ENCODE measurements at regions not wholly inside any gene's neighbourhood (a gene's known extent, or its start where the extent isn't known, plus 50 kb on each side); places are given as distances from the start of the nearest gene placed in this dataset.

DNA sequence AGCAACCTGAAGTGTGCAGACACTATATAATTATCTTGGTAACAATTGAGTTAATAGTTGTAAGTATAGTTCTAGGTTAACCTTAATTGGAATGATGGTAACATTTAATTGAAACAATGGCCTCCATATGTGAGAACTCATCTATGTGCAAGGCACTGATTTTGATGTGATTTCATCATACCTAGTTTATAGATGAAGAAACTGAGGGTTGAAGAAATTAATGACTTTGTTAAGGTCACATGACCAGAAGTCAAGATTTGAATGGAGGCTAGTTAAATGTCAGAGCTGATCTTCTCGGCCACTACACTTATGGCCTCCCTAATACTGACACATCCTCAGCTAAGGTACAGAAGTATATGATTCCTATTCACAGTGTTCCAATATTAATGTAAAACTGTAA lies 128.2 kb upstream of the PSMD7 start:
- DNase-seq (no peak), ATAC-seq (no peak)
- Histone ChIP-seq H3F3A (ENCODE audit: low read length, unreplicated experiment) (no peaks in the 10 kb centered on the region), H4K20me1 (ENCODE audit: low read length) (no peaks in the 10 kb centered on the region), H3K79me2 (ENCODE audit: low read length) (no peaks in the 10 kb centered on the region), H3K4me3 (ENCODE audit: low read length) (no peak overlapping the region), H3K9me3 (ENCODE audit: low read length) (no peaks in the 10 kb centered on the region), H3K27me3 (ENCODE audit: low read length) (0 out of 2 replicates have a peak, but pooled peaks cover 12% of the 10 kb centered on the region), H3K9ac (ENCODE audit: low read length) (no peak overlapping the region), H3K27ac (ENCODE audit: low read length) (no peak overlapping the region), H3K4me2 (ENCODE audit: low read length) (no peak overlapping the region), H3K9me2 (replicated peaks; ENCODE audit: low read length) (no peaks in the 10 kb centered on the region), H3K4me1 (ENCODE audit: insufficient read depth, low read length) (no peaks in the 10 kb centered on the region), H3K36me3 (ENCODE audit: low read depth, low read length) (no peaks in the 10 kb centered on the region), H2AFZ (ENCODE audit: low read length) (no peak overlapping the region)
- TF ChIP-seq EZH2 (IDR thresholded peaks at IDR 0.05; ENCODE audit: low read length, unreplicated experiment) (no peak), CTCF (conservative IDR thresholded peaks at IDR 0.05; ENCODE audit: low read depth, low read length) (no peak), EZH2phosphoT487 (IDR thresholded peaks at IDR 0.05; ENCODE audit: borderline replicate concordance, low read length) (no peak)
- BruUV-seq (replicated peaks): no TSS peak
- ChIA-PET POLR2A (ENCODE audit: unreplicated experiment) (no interaction called here), CTCF (no interaction called here)
- intact Hi-C loops (cut with micrococcal nuclease): no loop called here

DNA sequence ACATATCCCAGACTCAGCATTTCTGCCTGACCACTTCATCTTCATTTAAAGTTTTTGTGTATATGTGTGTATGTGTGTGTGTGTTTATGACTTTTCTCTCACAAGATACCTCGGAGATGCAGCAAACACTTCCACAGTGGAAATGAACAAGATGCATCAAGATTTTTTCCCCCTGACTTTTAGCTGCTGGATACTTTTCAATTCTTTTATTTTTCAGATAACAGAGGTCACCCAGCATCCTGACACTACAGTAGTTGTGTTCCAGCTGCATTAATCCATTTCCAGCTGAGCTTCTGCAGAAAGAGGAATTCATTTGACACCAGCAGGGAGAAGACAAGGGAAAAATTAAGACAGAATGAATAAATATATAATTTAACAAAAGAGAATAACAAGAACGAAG lies 130.2 kb upstream of the PSMD7 start:
- 0 out of 2 replicates have a peak, but pooled peaks cover 12% of the 10 kb centered on the region for H3K27me3 ChIP-seq (ENCODE audit: low read length)
- DNase-seq: no peak
- no peaks in the 10 kb centered on the region for H3K4me1 ChIP-seq (ENCODE audit: insufficient read depth, low read length)
- H3K9me3 ChIP-seq (ENCODE audit: low read length): no peaks in the 10 kb centered on the region
- H3K9ac ChIP-seq (ENCODE audit: low read length): no peak overlapping the region
- H3K79me2 ChIP-seq (ENCODE audit: low read length): no peaks in the 10 kb centered on the region
- no peak overlapping the region for H3K4me2 ChIP-seq (ENCODE audit: low read length)
- no peaks in the 10 kb centered on the region for H3K9me2 ChIP-seq (replicated peaks; ENCODE audit: low read length)
- no peak for TF ChIP-seq EZH2 (IDR thresholded peaks at IDR 0.05; ENCODE audit: low read length, unreplicated experiment)
- intact Hi-C loops (cut with micrococcal nuclease): no loop called here
- no peaks in the 10 kb centered on the region for H3F3A ChIP-seq (ENCODE audit: low read length, unreplicated experiment)
- H3K36me3 ChIP-seq (ENCODE audit: low read depth, low read length): no peaks in the 10 kb centered on the region
- H3K27ac ChIP-seq (ENCODE audit: low read length): no peak overlapping the region
- no peak for ATAC-seq
- H2AFZ ChIP-seq (ENCODE audit: low read length): no peak overlapping the region
- H4K20me1 ChIP-seq (ENCODE audit: low read length): no peaks in the 10 kb centered on the region
- ChIA-PET CTCF (no interaction called here), POLR2A (ENCODE audit: unreplicated experiment) (no interaction called here)
- no peak overlapping the region for H3K4me3 ChIP-seq (ENCODE audit: low read length)
- no TSS peak for BruUV-seq (replicated peaks)

GRCh38 chr16:74165566-74166080 lies 131.0 kb upstream of the PSMD7 start:
- BruUV-seq (replicated peaks): no TSS peak
- Histone ChIP-seq H3K4me3 (ENCODE audit: low read length) (no peak overlapping the region), H3K4me2 (ENCODE audit: low read length) (no peak overlapping the region), H4K20me1 (ENCODE audit: low read length) (no peaks in the 10 kb centered on the region), H3K79me2 (ENCODE audit: low read length) (no peaks in the 10 kb centered on the region), H3K4me1 (ENCODE audit: insufficient read depth, low read length) (no peaks in the 10 kb centered on the region), H3K9me3 (ENCODE audit: low read length) (no peaks in the 10 kb centered on the region), H3K9ac (ENCODE audit: low read length) (no peak overlapping the region), H3K27ac (ENCODE audit: low read length) (no peak overlapping the region), H3K36me3 (ENCODE audit: low read depth, low read length) (no peaks in the 10 kb centered on the region), H2AFZ (ENCODE audit: low read length) (no peak overlapping the region), H3F3A (ENCODE audit: low read length, unreplicated experiment) (no peaks in the 10 kb centered on the region), H3K27me3 (ENCODE audit: low read length) (0 out of 2 replicates have a peak, but pooled peaks cover 12% of the 10 kb centered on the region), H3K9me2 (replicated peaks; ENCODE audit: low read length) (no peaks in the 10 kb centered on the region)
- no peak for TF ChIP-seq EZH2 (IDR thresholded peaks at IDR 0.05; ENCODE audit: low read length, unreplicated experiment)
- no peak for TF ChIP-seq EZH2phosphoT487 (IDR thresholded peaks at IDR 0.05; ENCODE audit: borderline replicate concordance, low read length)
- TF ChIP-seq CTCF (conservative IDR thresholded peaks at IDR 0.05; ENCODE audit: low read depth, low read length): no peak
- intact Hi-C loops (cut with micrococcal nuclease): no loop called here
- POLR2A ChIA-PET (ENCODE audit: unreplicated experiment): no interaction called here
- DNase-seq (no peak), ATAC-seq (no peak)
- CTCF ChIA-PET: no interaction called here

Measured in PC-3 (cell line).